HCT116 (cell line): ENCODE measurements at regions not wholly inside any gene's neighbourhood (a gene's known extent, or its start where the extent isn't known, plus 50 kb on each side); places are given as distances from the start of the nearest gene placed in this dataset.

Source experiments
- ATAC-seq: fragments of 200-7000 bp; cut with Tn5 transposase; 2 replicates; pipeline ENCODE4 v1.9.1; 2020; ENCODE audit warnings: mild to moderate bottlenecking, moderate library complexity
- BruUV-seq: library from RNA; stranded (reverse); fragments of 400-500 nt; replicated peaks from 2 replicates; lab custom pipeline; 2021; lab: Mats Ljungman, UMichigan
- CTCF ChIA-PET: fragments of 300-600 bp; sonication (Branson Sonifier 250); formaldehyde crosslinking; loops from one replicate; lab custom pipeline; 2021; ENCODE audit warnings: antibody characterized with exemption; lab: Charles Lee
- POLR2A ChIA-PET: fragments of 300-600, 350-600 bp; sonication (Branson Sonifier 250); formaldehyde crosslinking; loops from one replicate; lab custom pipeline; 2021; ENCODE audit warnings: antibody characterized with exemption; lab: Charles Lee
- RAD21 ChIA-PET, 2 experiments: fragments of 300-600 bp; sonication (Branson Sonifier 250); formaldehyde crosslinking; loops; one replicate each; lab custom pipeline; 2023; ENCODE audit warnings: low total read pairs in 2 of 2; ENCODE audit not compliant: uncharacterized antibody in 2 of 2, unreplicated experiment in 2 of 2, low non-redundant PET in 1 of 2; lab: Charles Lee
- DNase-seq: peaks from one replicate; pipeline ENCODE4 v3.0.0-alpha.2; 2010; ENCODE audit warnings: low read depth, low spot score
- H2AFZ ChIP-seq: fragments of 200-600 bp; shearing (Covaris generic), sonication (generic); 2 replicates; pipeline ENCODE4 v1.6.1; 2017; ENCODE audit warnings: low read depth, mixed run types, mixed read lengths, antibody characterized with exemption, low read length; ENCODE audit not compliant: poor library complexity, severe bottlenecking
- H3K27ac ChIP-seq: 2 replicates; pipeline ENCODE4 v1.5.1; 2012; ENCODE audit warnings: low read depth, low read length
- H3K27me3 ChIP-seq: fragments of 200-600 bp; sonication (generic); 2 replicates; pipeline ENCODE4 v1.6.1; 2016; ENCODE audit warnings: mixed run types, low read length, mixed read lengths; ENCODE audit not compliant: insufficient read depth
- H3K36me3 ChIP-seq, 2 experiments: fragments of 200-500 bp in 1 of 2; fragments of 200-600 bp in 1 of 2; sonication (Bioruptor generic) in 1 of 2; sonication (generic) in 1 of 2; 2 replicates each; pipeline versions ENCODE4 v1.5.1 to v1.6.1; 2014 to 2016; ENCODE audit warnings: low read length in 2 of 2, inconsistent platforms in 1 of 2, mixed read lengths in 1 of 2, mixed run types in 1 of 2; ENCODE audit not compliant: insufficient read depth in 2 of 2, control insufficient read depth in 1 of 2
- H3K4me1 ChIP-seq, 2 experiments: fragments of 200-600 bp in 1 of 2; sonication (generic) in 1 of 2; 2 replicates each; pipeline versions ENCODE4 v1.5.1 to v1.6.1; 2012 to 2017; ENCODE audit warnings: low read length in 2 of 2, inconsistent platforms in 1 of 2, mild to moderate bottlenecking in 1 of 2, mixed read lengths in 1 of 2, mixed run types in 1 of 2, moderate library complexity in 1 of 2; ENCODE audit not compliant: insufficient read depth in 2 of 2, control insufficient read depth in 1 of 2
- H3K4me2 ChIP-seq: fragments of 200-600 bp; sonication (generic); 2 replicates; pipeline ENCODE4 v1.6.1; 2017; ENCODE audit warnings: mixed run types, low read length, mixed read lengths
- H3K4me3 ChIP-seq, 2 experiments: fragments of 200-600 bp in 1 of 2; sonication (generic) in 1 of 2; replicated peaks in 1 of 2; 2 replicates each; pipeline ENCODE4 v1.5.1; 2011 to 2016; ENCODE audit warnings: low read length in 2 of 2, control low read depth in 1 of 2, low read depth in 1 of 2, mild to moderate bottlenecking in 1 of 2, mixed read lengths in 1 of 2, mixed run types in 1 of 2
- H3K79me2 ChIP-seq: fragments of 200-600 bp; sonication (generic); 2 replicates; pipeline ENCODE4 v1.6.1; 2017; ENCODE audit warnings: mild to moderate bottlenecking, mixed run types, low read length, moderate library complexity, mixed read lengths; ENCODE audit not compliant: insufficient read depth
- H3K9ac ChIP-seq: fragments of 200-600 bp; sonication (generic); 2 replicates; pipeline ENCODE4 v1.6.1; 2016; ENCODE audit warnings: low read length, mixed read lengths
- H3K9me2 ChIP-seq: fragments of 200-600 bp; sonication (generic), shearing (Covaris generic); 2 replicates; pipeline ENCODE4 v1.6.1; 2017; ENCODE audit warnings: mixed run types, mild to moderate bottlenecking, moderate library complexity; ENCODE audit not compliant: insufficient read depth
- H3K9me3 ChIP-seq, 2 experiments: fragments of 200-500 bp in 1 of 2; fragments of 200-600 bp in 1 of 2; sonication (Bioruptor generic) in 1 of 2; sonication (generic) in 1 of 2; 2 replicates each; pipeline ENCODE4 v1.6.1; 2014 to 2017; ENCODE audit warnings: low read length in 2 of 2, mixed read lengths in 2 of 2, inconsistent platforms in 1 of 2, low read depth in 1 of 2, mild to moderate bottlenecking in 1 of 2, mixed run types in 1 of 2, moderate library complexity in 1 of 2; ENCODE audit not compliant: control insufficient read depth in 1 of 2, insufficient read depth in 1 of 2
- H4K20me1 ChIP-seq: fragments of 200-600 bp; sonication (generic), shearing (Covaris generic); 2 replicates; pipeline ENCODE4 v1.6.1; 2017; ENCODE audit warnings: mixed run types, mild to moderate bottlenecking, moderate library complexity; ENCODE audit not compliant: insufficient read depth
- ATF3 ChIP-seq: IDR thresholded peaks from 2 replicates; pipeline ENCODE4 v1.6.1; 2012
- CBX3 ChIP-seq: IDR thresholded peaks from 2 replicates; pipeline ENCODE4 v1.6.1; 2012; ENCODE audit warnings: low read depth
- CEBPB ChIP-seq: IDR thresholded peaks from 2 replicates; pipeline ENCODE4 v1.6.1; 2012; ENCODE audit warnings: low read depth
- CTCF ChIP-seq, 3 experiments: fragments of 200-600 bp in 1 of 3; sonication (generic) in 1 of 3; IDR thresholded peaks in 2 of 3; conservative IDR thresholded peaks in 1 of 3; 2 replicates each; pipeline ENCODE4 v1.5.1; 2012 to 2017; ENCODE audit warnings: low read depth in 2 of 3, low read length in 2 of 3, antibody characterized with exemption in 1 of 3, borderline replicate concordance in 1 of 3, control low read depth in 1 of 3, mild to moderate bottlenecking in 1 of 3, mixed read lengths in 1 of 3, mixed run types in 1 of 3, moderate library complexity in 1 of 3; ENCODE audit not compliant: insufficient read depth in 1 of 3
- EZH2 ChIP-seq: fragments of 200-600 bp; sonication (generic); IDR thresholded peaks from 2 replicates; pipeline ENCODE4 v1.6.1; 2017; ENCODE audit warnings: antibody characterized with exemption, mixed run types
- FOSL1 ChIP-seq: IDR thresholded peaks from 2 replicates; pipeline ENCODE4 v1.6.1; 2012; ENCODE audit warnings: low read depth
- JUND ChIP-seq: IDR thresholded peaks from 2 replicates; pipeline ENCODE4 v1.6.1; 2012
- MAX ChIP-seq: IDR thresholded peaks from 2 replicates; pipeline ENCODE4 v1.6.1; 2012
- POLR2A ChIP-seq: IDR thresholded peaks from 2 replicates; pipeline ENCODE4 v1.7.0; 2011; ENCODE audit warnings: borderline replicate concordance; ENCODE audit not compliant: insufficient read depth, insufficient read length; ENCODE audit errors: extremely low read depth
- POLR2AphosphoS5 ChIP-seq: IDR thresholded peaks from 2 replicates; pipeline ENCODE4 v1.6.1; 2011; ENCODE audit warnings: mild to moderate bottlenecking, low read depth, low read length, moderate library complexity
- REST ChIP-seq: IDR thresholded peaks from 2 replicates; pipeline ENCODE4 v1.6.1; 2012; ENCODE audit warnings: low read depth
- SP1 ChIP-seq: IDR thresholded peaks from 2 replicates; pipeline ENCODE4 v1.6.1; 2012; ENCODE audit warnings: low read depth
- YY1 ChIP-seq: IDR thresholded peaks from 2 replicates; pipeline ENCODE4 v1.6.1; 2011; ENCODE audit warnings: low read length, low read depth, moderate library complexity, mild to moderate bottlenecking; ENCODE audit not compliant: insufficient replicate concordance; ENCODE audit errors: extremely low read depth
- ZFX ChIP-seq: fragments of 450-650 bp; IDR thresholded peaks from 2 replicates; pipeline ENCODE4 v1.6.1; 2017
- ZNF274 ChIP-seq: fragments of 200-500 bp; sonication (Bioruptor generic); IDR thresholded peaks from 2 replicates; pipeline ENCODE4 v1.6.1; 2014; ENCODE audit warnings: mild to moderate bottlenecking, low read depth, low read length, inconsistent platforms
- intact Hi-C: fragments of 100-400 bp; cut with micrococcal nuclease; formaldehyde crosslinking; loops from 2 replicates; pipeline ENCODE4 v1.10.0; 2022

GRCh38 chr5:5678909-5679308 is 256.4 kb downstream of the ICE1 start:
- ChIA-PET POLR2A (no interaction called here), CTCF (no interaction called here), RAD21 (no interaction called here)
- intact Hi-C loops: no loop called here
- Histone ChIP-seq H3K4me1 (no peaks in the 10 kb centered on the region), H3K4me2 (no peak overlapping the region), H3K27ac (no peak overlapping the region), H3K9ac (no peak overlapping the region), H4K20me1 (no peaks in the 10 kb centered on the region), H3K9me2 (no peaks in the 10 kb centered on the region), H3K9me3 (no peaks in the 10 kb centered on the region; a peak in 1 of 4 replicates), H3K79me2 (no peaks in the 10 kb centered on the region), H3K27me3 (no peaks in the 10 kb centered on the region), H3K4me3 (no peak overlapping the region), H2AFZ (no peak overlapping the region), H3K36me3 (no peaks in the 10 kb centered on the region)
- TF ChIP-seq CBX3 (no peak), ATF3 (no peak), FOSL1 (no peak), CTCF (IDR thresholded peaks at IDR 0.05 in 2 of 3, conservative IDR thresholded peaks at IDR 0.05 in 1 of 3; ENCODE audit: borderline replicate concordance in 1 of 3, insufficient read depth in 1 of 3, low read depth in 2 of 3, low read length in 2 of 3) (no peak), JUND (no peak), POLR2AphosphoS5 (no peak), ZNF274 (no peak)
- ATAC-seq: no peak
- no peak for DNase-seq
- BruUV-seq: no TSS peak

- Histone ChIP-seq H3K4me3 (no peak overlapping the region), H3K9me2 (no peaks in the 10 kb centered on the region), H3K79me2 (no peaks in the 10 kb centered on the region), H3K9me3 (no peaks in the 10 kb centered on the region), H3K4me2 (no peak overlapping the region), H3K36me3 (no peaks in the 10 kb centered on the region), H3K27ac (no peak overlapping the region), H2AFZ (no peak overlapping the region), H3K9ac (no peak overlapping the region), H3K27me3 (no peaks in the 10 kb centered on the region), H4K20me1 (no peaks in the 10 kb centered on the region), H3K4me1 (no peaks in the 10 kb centered on the region)
- POLR2A ChIA-PET: no interaction called here
- RAD21 ChIA-PET: no interaction called here
- DNase-seq: no peak
- intact Hi-C loops: no loop called here
- CTCF ChIA-PET: no interaction called here
- ATAC-seq: no peak
- no TSS peak for BruUV-seq
- no peak for TF ChIP-seq MAX
- no peak for TF ChIP-seq SP1
- TF ChIP-seq CEBPB: no peak
- TF ChIP-seq CBX3: no peak
- TF ChIP-seq FOSL1: no peak
- TF ChIP-seq YY1: no peak
- TF ChIP-seq ATF3: no peak
- no peak for TF ChIP-seq POLR2A
- TF ChIP-seq REST: no peak
- TF ChIP-seq ZNF274: no peak
- TF ChIP-seq ZFX: no peak
- TF ChIP-seq EZH2: no peak
These were observed 255.3 kb downstream of the ICE1 start for GRCh38 chr5:5677738-5678137.
